GM18870 (cell line): ENCODE measurements at regions not wholly inside any gene's neighbourhood (a gene's known extent, or its start where the extent isn't known, plus 50 kb on each side); places are given as distances from the start of the nearest gene placed in this dataset.

ENCODE experiments used
- ATAC-seq: cut with Tn5 transposase; IDR thresholded peaks from one replicate; pipeline ENCODE4 v1.9.1; 2021; ENCODE audit warnings: moderate library complexity; ENCODE audit not compliant: unreplicated experiment

GRCh38 chr13:105643966-105644365 is 891.5 kb downstream of the EFNB2 start:
- ATAC-seq, result no peak

DNA sequence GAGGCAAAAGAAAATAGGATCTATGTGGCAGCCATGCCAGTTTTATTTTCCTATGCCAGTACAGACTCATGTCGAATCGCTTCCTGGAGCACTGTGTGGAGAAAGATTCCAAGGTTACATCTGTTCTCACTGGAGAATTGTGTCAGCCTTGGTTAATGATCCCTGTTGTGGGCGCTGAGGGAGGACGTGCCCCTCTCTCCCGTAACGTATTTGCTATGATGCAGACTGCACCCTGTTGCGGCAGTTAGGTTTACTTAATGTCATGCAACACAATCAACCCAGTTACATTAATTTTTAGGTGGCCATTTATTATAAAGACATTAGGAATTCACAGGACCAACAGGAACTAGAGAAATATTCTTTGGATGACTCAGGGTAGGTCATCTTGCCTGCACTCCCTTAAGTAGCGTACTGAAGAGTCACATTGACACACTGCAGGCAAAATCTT is 892.9 kb downstream of the EFNB2 start:
- ATAC-seq, result no peak

- no peak for ATAC-seq
Observed at GRCh38 chr13:105641121-105641520, 894.3 kb downstream of the EFNB2 start.

DNA sequence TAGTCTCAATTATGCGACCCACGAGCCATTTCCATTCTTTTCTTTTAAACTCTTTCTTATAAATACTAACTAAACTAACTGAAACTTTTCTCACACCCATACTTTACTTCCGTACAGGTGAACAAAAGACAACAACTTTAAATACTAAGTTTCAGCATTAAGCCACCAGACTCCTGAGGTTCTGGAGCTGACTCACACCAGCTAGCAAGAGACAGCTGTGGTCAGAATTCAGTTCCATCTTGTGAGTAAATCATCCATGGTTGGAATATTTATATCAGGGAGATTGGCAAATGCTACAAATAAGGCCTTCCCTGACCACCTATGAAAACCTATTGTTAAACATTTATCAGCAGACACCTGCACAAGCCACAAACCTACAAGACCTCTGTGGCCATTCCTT is 897.0 kb downstream of the EFNB2 start:
- no peak for ATAC-seq

DNA sequence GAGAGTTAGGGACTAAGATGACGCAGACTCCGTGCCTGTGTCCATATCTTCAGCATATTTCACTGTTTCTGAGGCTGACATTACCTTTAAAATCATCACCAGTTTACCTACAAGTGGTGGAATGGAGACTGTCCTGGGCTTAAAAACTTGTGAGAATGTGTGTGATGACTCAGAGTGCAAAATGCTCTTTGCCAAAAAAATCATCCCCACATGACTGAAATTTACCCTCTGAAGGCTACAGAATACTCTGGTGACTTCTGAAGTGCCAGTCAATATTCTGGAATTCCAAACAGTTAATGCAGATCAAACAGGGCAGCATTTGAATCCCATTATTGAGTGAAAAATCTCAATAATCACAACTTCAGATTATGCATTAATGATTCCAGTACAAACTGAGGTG is 901.4 kb downstream of the EFNB2 start:
- ATAC-seq, result no peak

DNA sequence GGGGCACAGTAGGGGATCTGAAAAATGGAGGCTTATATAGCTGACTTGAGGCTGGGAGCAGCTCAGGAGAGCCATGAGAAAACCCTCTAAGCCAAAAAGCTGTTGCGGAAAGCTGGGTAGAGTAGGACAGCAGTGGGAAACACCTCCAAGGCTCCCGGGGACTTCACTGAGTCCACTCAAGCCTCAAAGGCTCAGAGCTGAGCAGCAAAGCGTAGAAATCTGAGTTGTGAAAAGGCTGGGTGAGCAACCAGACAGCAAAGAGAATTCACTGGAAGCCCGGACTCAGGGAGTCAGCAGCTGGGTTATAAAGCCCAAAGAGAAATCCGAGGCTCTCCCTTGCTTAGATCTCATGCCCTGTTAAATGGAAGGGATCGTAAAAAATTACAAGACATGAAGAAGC is 905.0 kb downstream of the EFNB2 start:
- ATAC-seq, result no peak

DNA sequence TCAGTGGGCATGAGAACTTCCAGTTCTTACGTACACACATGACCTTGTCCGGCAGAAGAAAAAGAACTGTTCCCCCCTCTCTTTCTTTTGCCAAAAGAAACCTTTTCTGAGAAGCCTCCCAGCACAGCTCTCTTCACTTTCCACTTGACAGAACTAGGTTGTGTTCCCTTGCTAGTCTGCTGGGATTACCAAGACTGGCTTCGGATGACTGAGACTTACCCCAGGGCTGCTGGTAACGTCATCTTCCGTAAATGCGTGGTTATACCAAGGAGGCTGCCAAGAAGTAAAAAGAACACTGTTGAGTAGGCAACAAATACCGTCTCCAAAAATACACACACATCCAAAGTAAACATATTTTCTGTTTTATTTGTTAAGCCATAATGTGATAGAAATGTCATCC is 908.2 kb downstream of the EFNB2 start:
- ATAC-seq, result no peak

- ATAC-seq, result no peak
Observed at GRCh38 chr13:105625691-105626090, 909.8 kb downstream of the EFNB2 start.

DNA sequence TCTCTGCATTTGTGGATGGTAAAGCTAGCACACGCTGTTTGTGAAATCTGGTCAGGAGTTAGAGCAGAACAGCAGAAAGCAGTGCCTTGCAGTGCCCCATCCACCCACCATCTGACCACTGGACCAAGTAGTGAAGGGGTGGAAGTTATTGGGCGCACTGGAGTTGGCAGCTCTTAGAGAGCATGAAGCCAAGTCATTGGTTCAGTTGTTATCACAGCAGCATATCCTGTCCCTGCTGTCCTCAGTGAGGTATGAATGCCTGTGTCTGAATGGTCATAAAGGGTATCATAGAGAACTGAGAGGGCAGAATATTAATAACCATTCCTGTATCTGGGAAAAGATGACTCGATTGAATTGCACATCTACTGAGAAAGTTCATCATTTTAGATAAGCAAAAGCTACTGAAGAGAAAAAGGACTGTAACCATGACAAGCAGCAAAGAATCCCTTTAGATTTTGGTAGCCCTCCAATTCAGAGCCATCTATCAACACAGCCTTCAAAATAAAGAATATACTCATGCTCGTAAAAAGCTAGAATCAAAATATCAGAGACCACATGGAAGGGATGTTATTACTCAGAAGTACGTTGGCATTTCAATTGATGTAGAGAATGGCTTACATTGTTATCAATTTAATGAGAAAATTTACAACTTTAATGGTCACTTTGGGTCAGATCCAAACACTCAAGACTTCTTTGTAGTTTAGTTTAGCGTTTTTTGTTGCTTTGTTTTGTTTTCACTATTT is 919.0 kb downstream of the EFNB2 start:
- no peak for ATAC-seq

GRCh38 chr13:105612541-105612940 is 922.9 kb downstream of the EFNB2 start:
- ATAC-seq, result no peak

DNA sequence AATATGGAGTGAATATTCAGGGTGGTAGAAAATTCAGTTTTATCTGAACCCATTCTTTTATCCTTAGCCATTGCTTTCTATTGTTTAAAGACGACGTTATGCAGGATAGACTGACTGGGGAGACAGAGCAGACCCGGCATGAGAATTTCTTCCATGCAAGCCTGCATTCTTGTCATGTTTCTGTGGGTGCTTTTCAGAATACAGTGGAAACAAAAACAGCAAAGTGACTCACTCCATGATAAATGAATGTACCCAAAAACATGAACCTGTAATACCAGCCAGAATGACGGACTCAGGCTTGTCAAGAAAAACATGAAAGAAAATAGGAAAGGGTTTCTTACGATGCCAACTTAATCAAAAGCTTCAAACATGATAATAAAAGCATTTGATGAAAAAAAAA is 924.0 kb downstream of the EFNB2 start:
- no peak for ATAC-seq

GRCh38 chr13:105608104-105608503 is 927.4 kb downstream of the EFNB2 start:
- ATAC-seq, result no peak

DNA sequence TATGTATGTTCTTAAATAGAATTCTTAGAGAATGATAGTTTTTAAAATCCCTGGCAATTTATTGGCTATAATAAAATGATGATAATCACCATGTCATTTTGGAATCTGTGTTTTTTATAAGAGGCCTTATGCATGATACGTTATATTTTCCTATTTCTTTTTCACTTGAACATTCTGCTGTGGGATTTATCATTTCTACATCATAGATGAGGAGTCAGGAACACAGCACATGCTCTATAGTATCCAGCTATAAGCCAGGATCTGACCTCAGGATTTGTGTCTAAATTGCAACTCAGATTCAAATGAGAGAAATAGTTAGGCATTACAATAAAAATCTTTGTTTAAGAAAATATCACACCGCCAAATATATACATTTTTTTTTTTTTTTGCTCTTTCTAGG is 928.0 kb downstream of the EFNB2 start:
- no peak for ATAC-seq

DNA sequence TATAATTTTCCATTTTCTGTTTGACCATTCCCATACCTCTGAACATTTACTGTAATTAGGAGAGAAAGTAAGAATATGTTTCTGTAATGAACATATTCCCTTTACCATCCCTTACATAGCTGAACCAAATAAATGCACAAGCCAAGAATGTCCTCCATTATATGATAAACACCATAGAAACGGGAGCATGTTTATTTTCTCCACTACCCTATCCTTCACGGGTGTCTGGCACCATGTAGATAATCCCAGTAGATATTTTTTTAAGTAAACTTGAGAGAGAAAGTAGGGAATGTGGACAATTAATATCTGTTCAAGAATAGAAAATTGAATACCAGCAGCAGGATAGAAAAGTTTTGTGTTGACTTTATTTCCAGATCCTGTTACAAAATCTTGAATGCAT is 928.4 kb downstream of the EFNB2 start:
- ATAC-seq, result no peak

GRCh38 chr13:105602956-105603670 is 932.3 kb downstream of the EFNB2 start:
- no peak for ATAC-seq

DNA sequence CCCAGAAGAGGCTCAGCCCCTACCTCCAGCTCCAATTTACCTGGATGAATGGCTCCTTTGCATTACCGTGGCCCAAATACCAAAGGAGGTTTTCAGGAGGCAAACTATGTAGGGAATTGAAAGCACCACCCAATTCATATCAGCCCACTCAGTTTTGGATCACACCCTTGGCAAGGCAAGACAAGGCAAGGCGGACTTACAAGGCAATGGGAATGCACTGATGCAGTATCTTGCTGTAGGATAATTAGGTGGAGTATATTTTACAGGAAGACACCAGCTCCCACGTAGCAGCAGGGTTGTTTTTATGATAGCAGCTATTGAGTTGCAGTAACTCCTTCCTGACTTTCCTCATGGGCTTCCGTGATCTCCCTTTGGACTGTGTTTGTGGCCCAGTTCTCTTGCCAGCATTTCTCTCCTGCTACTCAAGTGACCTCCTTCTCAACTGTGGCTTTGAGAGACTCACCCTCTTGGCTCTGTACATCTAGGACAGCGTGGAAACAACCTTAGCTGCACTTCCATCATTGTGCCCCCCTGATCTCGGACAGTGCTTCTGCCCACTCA is 935.9 kb downstream of the EFNB2 start:
- no peak for ATAC-seq

- no peak for ATAC-seq
Observed at GRCh38 chr13:105598529-105598928, 936.9 kb downstream of the EFNB2 start.

- no peak for ATAC-seq
Observed at GRCh38 chr13:105597573-105597972, 937.9 kb downstream of the EFNB2 start.

GRCh38 chr13:105595471-105595870 is 940.0 kb downstream of the EFNB2 start:
- ATAC-seq, result no peak

DNA sequence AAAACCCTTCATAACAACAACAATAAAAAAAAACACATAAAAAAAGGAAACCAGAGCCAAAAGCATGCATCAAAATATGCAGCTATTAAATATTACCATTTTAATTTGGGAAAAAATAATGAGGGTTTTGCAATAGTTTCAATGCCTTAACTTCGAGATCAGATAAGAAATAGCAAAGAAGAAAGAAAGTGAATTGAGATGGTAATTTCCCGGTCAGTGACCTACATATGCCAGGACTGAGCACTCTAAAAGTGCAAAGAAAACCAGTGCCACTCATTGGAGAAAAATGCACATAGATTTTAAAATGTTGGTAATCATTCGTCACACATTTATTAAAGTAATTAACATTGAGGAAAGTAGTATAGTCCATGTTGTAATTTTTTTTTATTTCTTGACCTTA is 944.2 kb downstream of the EFNB2 start:
- no peak for ATAC-seq

DNA sequence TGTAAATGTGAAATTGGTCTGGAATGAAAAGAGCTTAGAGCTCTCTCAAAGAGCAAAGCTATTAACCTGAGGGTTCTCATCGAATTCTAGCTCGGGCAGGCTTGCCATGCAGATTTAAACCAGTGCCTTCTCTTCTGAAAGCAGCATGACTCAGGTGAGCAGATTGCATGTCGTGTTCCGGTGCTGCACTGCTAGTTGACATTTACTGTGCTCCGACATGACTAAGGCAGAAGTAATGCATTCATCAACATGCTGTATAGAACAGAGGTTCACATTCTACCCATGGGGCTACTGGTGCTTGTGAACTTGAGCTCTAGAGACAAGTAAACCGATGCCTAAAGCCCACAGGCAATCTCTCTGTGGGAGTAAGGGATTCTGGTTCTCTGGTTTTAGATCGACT is 947.7 kb downstream of the EFNB2 start:
- no peak for ATAC-seq
